Liver (tissue), 3 donors: ENCODE measurements at regions not wholly inside any gene's neighbourhood (a gene's known extent, or its start where the extent isn't known, plus 50 kb on each side); places are given as distances from the start of the nearest gene placed in this dataset.
"Not testable (repeated sequence)": the region's sequence is repeated elsewhere in the genome, so short reads cannot be mapped to it uniquely, and the experiment has no call there.

Source experiments
- EGR1 ChIP-seq, 2 donors: IDR thresholded peaks; 2 replicates each; pipeline ENCODE4 v1.6.1; 2016 to 2018; ENCODE audit warnings: antibody characterized with exemption in 2 of 2, low read depth in 2 of 2
- GABPA ChIP-seq, 2 donors: IDR thresholded peaks in 1 of 2; conservative IDR thresholded peaks in 1 of 2; 2 replicates each; pipeline ENCODE4 v1.6.1; 2016; ENCODE audit warnings: antibody characterized with exemption in 2 of 2, mild to moderate bottlenecking in 1 of 2, moderate library complexity in 1 of 2
- HNF4A ChIP-seq, 2 donors: conservative IDR thresholded peaks; 2 replicates each; pipeline ENCODE4 v1.6.1; 2016; ENCODE audit warnings: antibody characterized with exemption in 2 of 2, mild to moderate bottlenecking in 2 of 2
- JUND ChIP-seq, 2 donors: IDR thresholded peaks; 2 replicates each; pipeline ENCODE4 v1.6.1; 2016; ENCODE audit warnings: antibody characterized with exemption in 2 of 2
- NR2F2 ChIP-seq: IDR thresholded peaks from 2 replicates; pipeline ENCODE4 v1.6.1; 2016; ENCODE audit warnings: antibody characterized with exemption
- RAD21 ChIP-seq, 2 donors: IDR thresholded peaks; 2 replicates each; pipeline ENCODE4 v1.6.1; 2016; ENCODE audit warnings: antibody characterized with exemption in 2 of 2, mild to moderate bottlenecking in 2 of 2
- SP1 ChIP-seq: IDR thresholded peaks from 2 replicates; pipeline ENCODE4 v1.6.1; 2018; ENCODE audit warnings: antibody characterized with exemption, mild to moderate bottlenecking
- TAF1 ChIP-seq: conservative IDR thresholded peaks from 2 replicates; pipeline ENCODE4 v1.6.1; 2016; ENCODE audit warnings: antibody characterized with exemption, mild to moderate bottlenecking
- YY1 ChIP-seq: IDR thresholded peaks from 2 replicates; pipeline ENCODE4 v1.6.1; 2016; ENCODE audit warnings: antibody characterized with exemption, mild to moderate bottlenecking
- TF ChIP-seq, protein P1 (sequence below): fragments of 150-350 bp; IDR thresholded peaks from 2 replicates; pipeline ENCODE4 v1.5.1; 2017; ENCODE audit warnings: improper control_type of control experiment, low read depth, low read length; ENCODE audit not compliant: missing input control
- TF ChIP-seq, protein P2 (sequence below): IDR thresholded peaks from 2 replicates; pipeline ENCODE4 v1.6.1; 2016; ENCODE audit warnings: antibody characterized with exemption
- TF ChIP-seq, protein P3 (sequence below): IDR thresholded peaks from 2 replicates; pipeline ENCODE4 v1.6.1; 2016; ENCODE audit warnings: antibody characterized with exemption, mild to moderate bottlenecking
- TF ChIP-seq, protein P4 (sequence below): IDR thresholded peaks from 2 replicates; pipeline ENCODE4 v1.6.1; 2016; ENCODE audit warnings: antibody characterized with exemption
- TF ChIP-seq, protein P5 (sequence below): IDR thresholded peaks from 2 replicates; pipeline ENCODE4 v1.6.1; 2016; ENCODE audit warnings: antibody characterized with exemption
- donor health status: healthy.
- donor health status: healthy.

DNA sequence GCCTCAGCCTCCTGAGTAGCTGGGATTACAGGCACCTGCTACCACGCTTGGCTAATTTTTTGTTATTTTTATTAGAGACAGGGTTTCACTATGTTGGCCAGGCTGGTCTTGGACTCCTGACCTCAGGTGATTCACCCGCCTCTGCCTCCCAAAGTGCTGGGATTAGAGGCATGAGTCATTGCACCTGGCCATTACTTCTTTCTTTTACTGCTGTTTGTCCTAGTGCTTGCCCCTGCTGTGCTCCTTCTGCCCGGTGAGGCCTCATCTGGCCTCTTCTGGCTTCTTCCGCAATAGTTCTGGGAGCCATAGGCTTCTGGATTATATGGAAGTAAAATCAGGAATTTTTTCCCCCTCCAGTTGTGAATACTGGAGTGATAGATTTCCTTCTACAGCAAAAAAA is 266.3 kb downstream of the STIM2 start:
- TF ChIP-seq, protein P1, sequence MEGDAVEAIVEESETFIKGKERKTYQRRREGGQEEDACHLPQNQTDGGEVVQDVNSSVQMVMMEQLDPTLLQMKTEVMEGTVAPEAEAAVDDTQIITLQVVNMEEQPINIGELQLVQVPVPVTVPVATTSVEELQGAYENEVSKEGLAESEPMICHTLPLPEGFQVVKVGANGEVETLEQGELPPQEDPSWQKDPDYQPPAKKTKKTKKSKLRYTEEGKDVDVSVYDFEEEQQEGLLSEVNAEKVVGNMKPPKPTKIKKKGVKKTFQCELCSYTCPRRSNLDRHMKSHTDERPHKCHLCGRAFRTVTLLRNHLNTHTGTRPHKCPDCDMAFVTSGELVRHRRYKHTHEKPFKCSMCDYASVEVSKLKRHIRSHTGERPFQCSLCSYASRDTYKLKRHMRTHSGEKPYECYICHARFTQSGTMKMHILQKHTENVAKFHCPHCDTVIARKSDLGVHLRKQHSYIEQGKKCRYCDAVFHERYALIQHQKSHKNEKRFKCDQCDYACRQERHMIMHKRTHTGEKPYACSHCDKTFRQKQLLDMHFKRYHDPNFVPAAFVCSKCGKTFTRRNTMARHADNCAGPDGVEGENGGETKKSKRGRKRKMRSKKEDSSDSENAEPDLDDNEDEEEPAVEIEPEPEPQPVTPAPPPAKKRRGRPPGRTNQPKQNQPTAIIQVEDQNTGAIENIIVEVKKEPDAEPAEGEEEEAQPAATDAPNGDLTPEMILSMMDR, result not testable (repeated sequence)
- not testable (repeated sequence) for TF ChIP-seq YY1; GABPA (IDR thresholded peaks at IDR 0.05 in 1 of 2, conservative IDR thresholded peaks at IDR 0.05 in 1 of 2); SP1; JUND (IDR thresholded peaks at IDR 0.05); TAF1; RAD21 (IDR thresholded peaks at IDR 0.05); EGR1 (IDR thresholded peaks at IDR 0.05; ENCODE audit: low read depth in 2 of 2); NR2F2; HNF4A (conservative IDR thresholded peaks at IDR 0.05)
- TF ChIP-seq, protein P2, sequence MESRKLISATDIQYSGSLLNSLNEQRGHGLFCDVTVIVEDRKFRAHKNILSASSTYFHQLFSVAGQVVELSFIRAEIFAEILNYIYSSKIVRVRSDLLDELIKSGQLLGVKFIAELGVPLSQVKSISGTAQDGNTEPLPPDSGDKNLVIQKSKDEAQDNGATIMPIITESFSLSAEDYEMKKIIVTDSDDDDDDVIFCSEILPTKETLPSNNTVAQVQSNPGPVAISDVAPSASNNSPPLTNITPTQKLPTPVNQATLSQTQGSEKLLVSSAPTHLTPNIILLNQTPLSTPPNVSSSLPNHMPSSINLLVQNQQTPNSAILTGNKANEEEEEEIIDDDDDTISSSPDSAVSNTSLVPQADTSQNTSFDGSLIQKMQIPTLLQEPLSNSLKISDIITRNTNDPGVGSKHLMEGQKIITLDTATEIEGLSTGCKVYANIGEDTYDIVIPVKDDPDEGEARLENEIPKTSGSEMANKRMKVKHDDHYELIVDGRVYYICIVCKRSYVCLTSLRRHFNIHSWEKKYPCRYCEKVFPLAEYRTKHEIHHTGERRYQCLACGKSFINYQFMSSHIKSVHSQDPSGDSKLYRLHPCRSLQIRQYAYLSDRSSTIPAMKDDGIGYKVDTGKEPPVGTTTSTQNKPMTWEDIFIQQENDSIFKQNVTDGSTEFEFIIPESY, result not testable (repeated sequence)
- TF ChIP-seq, protein P3, sequence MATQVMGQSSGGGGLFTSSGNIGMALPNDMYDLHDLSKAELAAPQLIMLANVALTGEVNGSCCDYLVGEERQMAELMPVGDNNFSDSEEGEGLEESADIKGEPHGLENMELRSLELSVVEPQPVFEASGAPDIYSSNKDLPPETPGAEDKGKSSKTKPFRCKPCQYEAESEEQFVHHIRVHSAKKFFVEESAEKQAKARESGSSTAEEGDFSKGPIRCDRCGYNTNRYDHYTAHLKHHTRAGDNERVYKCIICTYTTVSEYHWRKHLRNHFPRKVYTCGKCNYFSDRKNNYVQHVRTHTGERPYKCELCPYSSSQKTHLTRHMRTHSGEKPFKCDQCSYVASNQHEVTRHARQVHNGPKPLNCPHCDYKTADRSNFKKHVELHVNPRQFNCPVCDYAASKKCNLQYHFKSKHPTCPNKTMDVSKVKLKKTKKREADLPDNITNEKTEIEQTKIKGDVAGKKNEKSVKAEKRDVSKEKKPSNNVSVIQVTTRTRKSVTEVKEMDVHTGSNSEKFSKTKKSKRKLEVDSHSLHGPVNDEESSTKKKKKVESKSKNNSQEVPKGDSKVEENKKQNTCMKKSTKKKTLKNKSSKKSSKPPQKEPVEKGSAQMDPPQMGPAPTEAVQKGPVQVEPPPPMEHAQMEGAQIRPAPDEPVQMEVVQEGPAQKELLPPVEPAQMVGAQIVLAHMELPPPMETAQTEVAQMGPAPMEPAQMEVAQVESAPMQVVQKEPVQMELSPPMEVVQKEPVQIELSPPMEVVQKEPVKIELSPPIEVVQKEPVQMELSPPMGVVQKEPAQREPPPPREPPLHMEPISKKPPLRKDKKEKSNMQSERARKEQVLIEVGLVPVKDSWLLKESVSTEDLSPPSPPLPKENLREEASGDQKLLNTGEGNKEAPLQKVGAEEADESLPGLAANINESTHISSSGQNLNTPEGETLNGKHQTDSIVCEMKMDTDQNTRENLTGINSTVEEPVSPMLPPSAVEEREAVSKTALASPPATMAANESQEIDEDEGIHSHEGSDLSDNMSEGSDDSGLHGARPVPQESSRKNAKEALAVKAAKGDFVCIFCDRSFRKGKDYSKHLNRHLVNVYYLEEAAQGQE, result not testable (repeated sequence)
- TF ChIP-seq, protein P4, sequence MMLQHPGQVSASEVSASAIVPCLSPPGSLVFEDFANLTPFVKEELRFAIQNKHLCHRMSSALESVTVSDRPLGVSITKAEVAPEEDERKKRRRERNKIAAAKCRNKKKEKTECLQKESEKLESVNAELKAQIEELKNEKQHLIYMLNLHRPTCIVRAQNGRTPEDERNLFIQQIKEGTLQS, result not testable (repeated sequence)
- TF ChIP-seq, protein P5, sequence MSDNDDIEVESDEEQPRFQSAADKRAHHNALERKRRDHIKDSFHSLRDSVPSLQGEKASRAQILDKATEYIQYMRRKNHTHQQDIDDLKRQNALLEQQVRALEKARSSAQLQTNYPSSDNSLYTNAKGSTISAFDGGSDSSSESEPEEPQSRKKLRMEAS, result not testable (repeated sequence)
